HFFc6 (cell line): ENCODE measurements at regions not wholly inside any gene's neighbourhood (a gene's known extent, or its start where the extent isn't known, plus 50 kb on each side); places are given as distances from the start of the nearest gene placed in this dataset.

Source experiments
- DNase-seq: peaks from one replicate; pipeline ENCODE4 v3.0.0-alpha.2; 2018
- H3K27ac Mint-ChIP-seq: 2 replicates; pipeline ENCODE4 v1.8.0; 2020; ENCODE audit warnings: mild to moderate bottlenecking, mixed read lengths
- H3K27me3 Mint-ChIP-seq: 2 replicates; pipeline ENCODE4 v1.8.0; 2021; ENCODE audit warnings: mild to moderate bottlenecking, moderate library complexity, mixed read lengths; ENCODE audit not compliant: insufficient read depth
- H3K36me3 Mint-ChIP-seq: 2 replicates; pipeline ENCODE4 v1.8.0; 2021; ENCODE audit warnings: low read depth, mixed read lengths
- H3K4me1 Mint-ChIP-seq: 2 replicates; pipeline ENCODE4 v1.8.0; 2020; ENCODE audit warnings: low read depth, mixed read lengths
- H3K4me3 Mint-ChIP-seq: 2 replicates; pipeline ENCODE4 v1.8.0; 2020; ENCODE audit warnings: mild to moderate bottlenecking, moderate library complexity, mixed read lengths
- H3K9me3 Mint-ChIP-seq: 2 replicates; pipeline ENCODE4 v1.8.0; 2020; ENCODE audit warnings: mild to moderate bottlenecking, mixed read lengths
- CTCF ChIP-seq: fragments of 200-600 bp; sonication (generic); IDR thresholded peaks from 2 replicates; pipeline ENCODE4 v1.5.0; 2021; ENCODE audit warnings: antibody characterized with exemption, mild to moderate bottlenecking

- no peaks in the 10 kb centered on the region for H3K36me3 Mint-ChIP-seq
- no peak overlapping the region for H3K27ac Mint-ChIP-seq
- no peaks in the 10 kb centered on the region for H3K27me3 Mint-ChIP-seq
- peaks cover 8% of the 10 kb centered on the region; the same call in 1 of the 2 replicates for H3K9me3 Mint-ChIP-seq
- H3K4me1 Mint-ChIP-seq: no peaks in the 10 kb centered on the region
- no peak overlapping the region for H3K4me3 Mint-ChIP-seq
- TF ChIP-seq CTCF: no peak
- no peak for DNase-seq
Observed at GRCh38 chr4:165715989-165716388, 157.0 kb upstream of the TLL1 start.

GRCh38 chr4:165716472-165716871, 156.6 kb upstream of the TLL1 start:
- no peak for TF ChIP-seq CTCF
- H3K27me3 Mint-ChIP-seq: no peaks in the 10 kb centered on the region
- no peak overlapping the region for H3K27ac Mint-ChIP-seq
- no peak overlapping the region for H3K4me3 Mint-ChIP-seq
- peaks cover 8% of the 10 kb centered on the region; the same call in 1 of the 2 replicates for H3K9me3 Mint-ChIP-seq
- H3K36me3 Mint-ChIP-seq: no peaks in the 10 kb centered on the region
- no peak for DNase-seq
- H3K4me1 Mint-ChIP-seq: no peaks in the 10 kb centered on the region

- no peak for DNase-seq
- H3K36me3 Mint-ChIP-seq: no peaks in the 10 kb centered on the region
Observed at GRCh38 chr4:165718660-165719059, 154.4 kb upstream of the TLL1 start.

GRCh38 chr4:165720411-165721082, 152.5 kb upstream of the TLL1 start:
- DNase-seq: no peak
- H3K27ac Mint-ChIP-seq: no peak overlapping the region
- no peaks in the 10 kb centered on the region for H3K4me1 Mint-ChIP-seq
- H3K36me3 Mint-ChIP-seq: no peaks in the 10 kb centered on the region
- no peak overlapping the region for H3K4me3 Mint-ChIP-seq
- H3K27me3 Mint-ChIP-seq: no peaks in the 10 kb centered on the region
- H3K9me3 Mint-ChIP-seq: peaks cover 10% of the 10 kb centered on the region; the same call in 1 of the 2 replicates
- TF ChIP-seq CTCF: no peak

More at GRCh38 chr4:165718660-165719059, 154.4 kb upstream of the TLL1 start:
- no peak for TF ChIP-seq CTCF
- Mint-ChIP-seq H3K4me1 (no peaks in the 10 kb centered on the region), H3K27me3 (no peaks in the 10 kb centered on the region), H3K9me3 (peaks cover 8% of the 10 kb centered on the region; the same call in 1 of the 2 replicates), H3K27ac (no peak overlapping the region), H3K4me3 (no peak overlapping the region)

- H3K27me3 Mint-ChIP-seq: no peaks in the 10 kb centered on the region
- H3K36me3 Mint-ChIP-seq: no peaks in the 10 kb centered on the region
- no peak overlapping the region for H3K27ac Mint-ChIP-seq
- DNase-seq: no peak
- H3K4me1 Mint-ChIP-seq: no peaks in the 10 kb centered on the region
- peaks cover 5% of the 10 kb centered on the region; the same call in 1 of the 2 replicates for H3K9me3 Mint-ChIP-seq
- no peak for TF ChIP-seq CTCF
- H3K4me3 Mint-ChIP-seq: no peak overlapping the region
Observed at GRCh38 chr4:165721815-165722214, 151.2 kb upstream of the TLL1 start.
